ENCODE measurements at regions not wholly inside any gene's neighbourhood (a gene's known extent, or its start where the extent isn't known, plus 50 kb on each side); places are given as distances from the start of the nearest gene placed in this dataset.

DNA sequence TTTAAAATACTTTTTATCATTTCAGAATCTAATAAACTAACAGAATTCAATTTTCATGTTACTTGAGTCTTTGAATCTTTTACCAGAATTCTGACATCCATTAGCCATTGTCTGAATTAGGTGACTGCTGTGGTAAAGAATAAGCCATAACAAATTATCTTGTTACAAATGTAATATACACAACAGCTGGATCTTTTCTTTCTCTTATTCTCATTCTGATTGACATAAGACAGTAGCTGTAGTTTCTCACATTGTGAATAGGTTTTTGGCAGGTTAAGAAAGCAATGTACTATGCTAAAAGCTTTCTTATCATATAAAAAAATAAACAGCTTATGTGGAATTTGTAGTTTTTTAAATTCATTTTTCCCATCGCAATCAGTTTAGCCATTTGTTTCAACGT, 734.0 kb upstream of the PCDH9 start:
- TF ChIP-seq, protein P1, sequence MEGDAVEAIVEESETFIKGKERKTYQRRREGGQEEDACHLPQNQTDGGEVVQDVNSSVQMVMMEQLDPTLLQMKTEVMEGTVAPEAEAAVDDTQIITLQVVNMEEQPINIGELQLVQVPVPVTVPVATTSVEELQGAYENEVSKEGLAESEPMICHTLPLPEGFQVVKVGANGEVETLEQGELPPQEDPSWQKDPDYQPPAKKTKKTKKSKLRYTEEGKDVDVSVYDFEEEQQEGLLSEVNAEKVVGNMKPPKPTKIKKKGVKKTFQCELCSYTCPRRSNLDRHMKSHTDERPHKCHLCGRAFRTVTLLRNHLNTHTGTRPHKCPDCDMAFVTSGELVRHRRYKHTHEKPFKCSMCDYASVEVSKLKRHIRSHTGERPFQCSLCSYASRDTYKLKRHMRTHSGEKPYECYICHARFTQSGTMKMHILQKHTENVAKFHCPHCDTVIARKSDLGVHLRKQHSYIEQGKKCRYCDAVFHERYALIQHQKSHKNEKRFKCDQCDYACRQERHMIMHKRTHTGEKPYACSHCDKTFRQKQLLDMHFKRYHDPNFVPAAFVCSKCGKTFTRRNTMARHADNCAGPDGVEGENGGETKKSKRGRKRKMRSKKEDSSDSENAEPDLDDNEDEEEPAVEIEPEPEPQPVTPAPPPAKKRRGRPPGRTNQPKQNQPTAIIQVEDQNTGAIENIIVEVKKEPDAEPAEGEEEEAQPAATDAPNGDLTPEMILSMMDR (IDR thresholded peaks at IDR 0.05; ENCODE audit: insufficient read depth, low read length) = no peak
- TF ChIP-seq POLR2AphosphoS5 (IDR thresholded peaks at IDR 0.05; ENCODE audit: low read depth) (no peak), GABPA (IDR thresholded peaks at IDR 0.05; ENCODE audit: low read depth) (no peak), SPI1 (IDR thresholded peaks at IDR 0.05; ENCODE audit: borderline replicate concordance, low read depth) (no peak)
- TF ChIP-seq, protein P2, sequence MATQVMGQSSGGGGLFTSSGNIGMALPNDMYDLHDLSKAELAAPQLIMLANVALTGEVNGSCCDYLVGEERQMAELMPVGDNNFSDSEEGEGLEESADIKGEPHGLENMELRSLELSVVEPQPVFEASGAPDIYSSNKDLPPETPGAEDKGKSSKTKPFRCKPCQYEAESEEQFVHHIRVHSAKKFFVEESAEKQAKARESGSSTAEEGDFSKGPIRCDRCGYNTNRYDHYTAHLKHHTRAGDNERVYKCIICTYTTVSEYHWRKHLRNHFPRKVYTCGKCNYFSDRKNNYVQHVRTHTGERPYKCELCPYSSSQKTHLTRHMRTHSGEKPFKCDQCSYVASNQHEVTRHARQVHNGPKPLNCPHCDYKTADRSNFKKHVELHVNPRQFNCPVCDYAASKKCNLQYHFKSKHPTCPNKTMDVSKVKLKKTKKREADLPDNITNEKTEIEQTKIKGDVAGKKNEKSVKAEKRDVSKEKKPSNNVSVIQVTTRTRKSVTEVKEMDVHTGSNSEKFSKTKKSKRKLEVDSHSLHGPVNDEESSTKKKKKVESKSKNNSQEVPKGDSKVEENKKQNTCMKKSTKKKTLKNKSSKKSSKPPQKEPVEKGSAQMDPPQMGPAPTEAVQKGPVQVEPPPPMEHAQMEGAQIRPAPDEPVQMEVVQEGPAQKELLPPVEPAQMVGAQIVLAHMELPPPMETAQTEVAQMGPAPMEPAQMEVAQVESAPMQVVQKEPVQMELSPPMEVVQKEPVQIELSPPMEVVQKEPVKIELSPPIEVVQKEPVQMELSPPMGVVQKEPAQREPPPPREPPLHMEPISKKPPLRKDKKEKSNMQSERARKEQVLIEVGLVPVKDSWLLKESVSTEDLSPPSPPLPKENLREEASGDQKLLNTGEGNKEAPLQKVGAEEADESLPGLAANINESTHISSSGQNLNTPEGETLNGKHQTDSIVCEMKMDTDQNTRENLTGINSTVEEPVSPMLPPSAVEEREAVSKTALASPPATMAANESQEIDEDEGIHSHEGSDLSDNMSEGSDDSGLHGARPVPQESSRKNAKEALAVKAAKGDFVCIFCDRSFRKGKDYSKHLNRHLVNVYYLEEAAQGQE (IDR thresholded peaks at IDR 0.05; ENCODE audit: insufficient replicate concordance, low read depth) = no peak

Data from HL-60 (cell line).